MM.1S (cell line): ENCODE measurements at regions not wholly inside any gene's neighbourhood (a gene's known extent, or its start where the extent isn't known, plus 50 kb on each side); places are given as distances from the start of the nearest gene placed in this dataset.
"Not testable (repeated sequence)": the region's sequence is repeated elsewhere in the genome, so short reads cannot be mapped to it uniquely, and the experiment has no call there.

Source experiments
- CTCF ChIP-seq: fragments of 300-600 bp; sonication (generic); IDR thresholded peaks from 2 replicates; pipeline ENCODE4 v1.5.1; 2016; ENCODE audit warnings: antibody characterized with exemption, low read length, mixed read lengths
- EZH2 ChIP-seq: fragments of 300-600 bp; sonication (generic); optimal IDR thresholded peaks from 2 replicates; pipeline ENCODE3; 2017; ENCODE audit warnings: low read depth, mild to moderate bottlenecking, antibody characterized with exemption, low read length, mixed read lengths
- EZH2phosphoT487 ChIP-seq: fragments of 300-600 bp; sonication (generic); IDR thresholded peaks from 2 replicates; pipeline ENCODE4 v1.6.1; 2018; ENCODE audit warnings: antibody characterized with exemption, low read length

DNA sequence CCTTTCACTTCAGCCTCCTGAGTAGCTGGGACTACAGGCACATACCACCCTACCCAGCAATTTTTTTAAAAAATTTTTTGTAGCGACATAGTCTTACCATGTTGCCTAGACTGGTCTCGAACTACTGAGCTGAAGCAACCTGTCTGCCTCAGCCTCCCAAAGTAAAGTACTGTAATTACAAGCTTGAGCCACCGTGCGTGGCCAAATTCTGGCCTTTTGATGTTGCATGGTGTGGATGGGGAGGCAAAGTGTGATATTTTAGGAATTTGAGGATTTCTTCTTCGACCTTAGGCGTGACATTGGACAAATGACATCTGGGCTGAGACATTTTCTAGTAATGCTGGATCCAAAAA lies 81.8 kb downstream of the SYT15B start:
- not testable (repeated sequence) for TF ChIP-seq CTCF, EZH2, EZH2phosphoT487
